Endodermal cell (in vitro differentiated cells): ENCODE measurements at regions not wholly inside any gene's neighbourhood (a gene's known extent, or its start where the extent isn't known, plus 50 kb on each side); places are given as distances from the start of the nearest gene placed in this dataset.

Experiments
- DNase-seq: peaks from one replicate; pipeline ENCODE4 v3.0.0-alpha.2; 2017
- H3K27ac ChIP-seq: 2 replicates; pipeline ENCODE4 v1.5.1; 2013; ENCODE audit warnings: mild to moderate bottlenecking, low read depth, low read length, moderate library complexity
- H3K27me3 ChIP-seq: 2 replicates; pipeline ENCODE4 v1.6.1; 2013; ENCODE audit warnings: mild to moderate bottlenecking, low read length, moderate library complexity; ENCODE audit not compliant: insufficient read depth, control insufficient read depth, poor library complexity, severe bottlenecking
- H3K36me3 ChIP-seq: 2 replicates; pipeline ENCODE4 v1.7.0; 2013; ENCODE audit warnings: mild to moderate bottlenecking, low read length, moderate library complexity; ENCODE audit not compliant: control insufficient read depth, insufficient read depth
- H3K4me1 ChIP-seq: one replicate; pipeline ENCODE4 v1.7.0; 2013; ENCODE audit warnings: low read length; ENCODE audit not compliant: control insufficient read depth, insufficient read depth
- H3K4me3 ChIP-seq: 2 replicates; pipeline ENCODE4 v1.5.1; 2013; ENCODE audit warnings: mild to moderate bottlenecking, low read length, moderate library complexity
- H3K9ac ChIP-seq: 2 replicates; pipeline ENCODE4 v1.6.1; 2013; ENCODE audit warnings: mild to moderate bottlenecking, low read length, moderate library complexity; ENCODE audit not compliant: poor library complexity, severe bottlenecking; ENCODE audit errors: extremely low read depth
- H3K9me3 ChIP-seq: 2 replicates; pipeline ENCODE4 v1.6.1; 2013; ENCODE audit warnings: mild to moderate bottlenecking, low read length, moderate library complexity; ENCODE audit not compliant: control insufficient read depth
- H3K27ac Mint-ChIP-seq: 2 replicates; pipeline ENCODE4 v1.8.0; 2020; ENCODE audit warnings: mixed read lengths
- H3K27me3 Mint-ChIP-seq: 2 replicates; pipeline ENCODE4 v1.8.0; 2021; ENCODE audit warnings: mild to moderate bottlenecking, mixed read lengths; ENCODE audit not compliant: insufficient read depth
- H3K36me3 Mint-ChIP-seq: 2 replicates; pipeline ENCODE4 v1.8.0; 2020; ENCODE audit warnings: low read depth, mixed read lengths
- H3K4me1 Mint-ChIP-seq: 2 replicates; pipeline ENCODE4 v1.8.0; 2020; ENCODE audit warnings: mixed read lengths
- H3K4me3 Mint-ChIP-seq: 2 replicates; pipeline ENCODE4 v1.8.0; 2020; ENCODE audit warnings: mild to moderate bottlenecking, moderate library complexity, mixed read lengths
- H3K9me3 Mint-ChIP-seq: 2 replicates; pipeline ENCODE4 v1.8.0; 2020; ENCODE audit warnings: mild to moderate bottlenecking, mixed read lengths
- CTCF ChIP-seq: fragments of 200-600 bp; sonication (generic); conservative IDR thresholded peaks from 2 replicates; pipeline ENCODE4 v1.5.0; 2021; ENCODE audit warnings: antibody characterized with exemption, mild to moderate bottlenecking
- WGBS, 2 experiments: methylation state at CpG; one replicate each; pipeline versions ENCODE4 v1.1.5 to v1.1.7; 2013; ENCODE audit warnings: missing lambda C conversion rate in 2 of 2, mixed read lengths in 1 of 2; ENCODE audit not compliant: insufficient coverage in 1 of 2, insufficient read length in 1 of 2; 5-methylcytosine and 5-hydroxymethylcytosine counted together

- H3K9me3 Mint-ChIP-seq = no peaks in the 10 kb centered on the region
- WGBS, 2 experiments = 97% methylated on average over 4 of the region's 4 CpGs; no CpG with 5 or more reads in 1 of the 2 experiments
- no peak for TF ChIP-seq CTCF
Measured at GRCh38 chr3:31186041-31186440, 291.6 kb upstream of the GADL1 start.

GRCh38 chr3:31187380-31187779, 292.9 kb upstream of the GADL1 start:
- no peaks in the 10 kb centered on the region for H3K9me3 Mint-ChIP-seq
- H3K27me3 Mint-ChIP-seq = no peaks in the 10 kb centered on the region
- no peaks in the 10 kb centered on the region for H3K9me3 ChIP-seq
- no peaks in the 10 kb centered on the region for H3K4me1 ChIP-seq
- TF ChIP-seq CTCF = no peak
- no peak overlapping the region for H3K4me3 Mint-ChIP-seq
- H3K36me3 ChIP-seq = no peaks in the 10 kb centered on the region
- no peak overlapping the region for H3K27ac Mint-ChIP-seq
- no peak overlapping the region for H3K27ac ChIP-seq
- H3K9ac ChIP-seq = no peak overlapping the region
- 89% methylated on average over 1 of the region's 1 CpG; no CpG with 5 or more reads in 1 of the 2 experiments for WGBS, 2 experiments
- H3K36me3 Mint-ChIP-seq = no peaks in the 10 kb centered on the region
- DNase-seq = no peak
- no peak overlapping the region for H3K4me3 ChIP-seq
- no peaks in the 10 kb centered on the region for H3K27me3 ChIP-seq
- peaks cover 11% of the 10 kb centered on the region for H3K4me1 Mint-ChIP-seq

More at GRCh38 chr3:31186041-31186440, 291.6 kb upstream of the GADL1 start:
- Mint-ChIP-seq H3K27ac (peak overlapping the region; percentile 45), H3K36me3 (no peaks in the 10 kb centered on the region), H3K4me3 (no peak overlapping the region), H3K4me1 (peaks cover 11% of the 10 kb centered on the region), H3K27me3 (no peaks in the 10 kb centered on the region)
- Histone ChIP-seq H3K9me3 (no peaks in the 10 kb centered on the region), H3K27ac (no peak overlapping the region), H3K4me3 (no peak overlapping the region), H3K9ac (no peak overlapping the region), H3K27me3 (no peaks in the 10 kb centered on the region), H3K36me3 (no peaks in the 10 kb centered on the region), H3K4me1 (no peaks in the 10 kb centered on the region)
- no peak for DNase-seq

- Histone ChIP-seq H3K27me3 (no peaks in the 10 kb centered on the region), H3K27ac (no peak overlapping the region), H3K4me3 (no peak overlapping the region), H3K9ac (no peak overlapping the region), H3K9me3 (no peaks in the 10 kb centered on the region), H3K4me1 (no peaks in the 10 kb centered on the region), H3K36me3 (no peaks in the 10 kb centered on the region)
- Mint-ChIP-seq H3K27me3 (no peaks in the 10 kb centered on the region), H3K9me3 (no peaks in the 10 kb centered on the region), H3K4me3 (no peak overlapping the region), H3K36me3 (no peaks in the 10 kb centered on the region), H3K4me1 (peaks cover 11% of the 10 kb centered on the region), H3K27ac (no peak overlapping the region)
- DNase-seq = no peak
- no peak for TF ChIP-seq CTCF
- 83 to 96% methylated on average over 2 to 6 of the region's 6 CpGs for WGBS, 2 experiments
Measured at GRCh38 chr3:31188112-31188511, 293.7 kb upstream of the GADL1 start.
